Psoas muscle (tissue), 7 donors: ENCODE measurements at regions not wholly inside any gene's neighbourhood (a gene's known extent, or its start where the extent isn't known, plus 50 kb on each side); places are given as distances from the start of the nearest gene placed in this dataset.

Experiments used
- ATAC-seq, 4 donors: fragments of 200-7000 bp; cut with Tn5 transposase; one replicate each; pipeline ENCODE4 v1.9.1; 2020; ENCODE audit warnings: moderate library complexity in 3 of 4, mild to moderate bottlenecking in 2 of 4
- DNase-seq, 2 donors: peaks; one replicate each; pipeline ENCODE4 v3.0.0-alpha.2; 2020
- H3K27ac ChIP-seq: fragments of 200-600 bp; one replicate; pipeline ENCODE4 v1.8.0; 2022
- H3K27me3 ChIP-seq, 3 donors: fragments of 200-600 bp in 1 of 3; one replicate each; pipeline versions ENCODE4 v1.6.1 to v1.8.0; 2013 to 2022; ENCODE audit warnings: low read length in 2 of 3, mild to moderate bottlenecking in 2 of 3, moderate library complexity in 1 of 3; ENCODE audit not compliant: insufficient read depth in 3 of 3
- H3K36me3 ChIP-seq, 2 donors: fragments of 200-600 bp in 1 of 2; one replicate each; pipeline versions ENCODE4 v1.6.1 to v1.8.0; 2013 to 2022; ENCODE audit warnings: low read depth in 1 of 2, mild to moderate bottlenecking in 1 of 2, moderate library complexity in 1 of 2; ENCODE audit not compliant: insufficient read depth in 1 of 2
- H3K4me1 ChIP-seq: fragments of 200-600 bp; one replicate; pipeline ENCODE4 v1.8.0; 2022
- H3K4me3 ChIP-seq: fragments of 200-600 bp; one replicate; pipeline ENCODE4 v1.8.0; 2022; ENCODE audit warnings: mild to moderate bottlenecking
- H3K9me3 ChIP-seq: fragments of 200-600 bp; one replicate; pipeline ENCODE4 v1.8.0; 2022
- CTCF ChIP-seq: fragments of 200-600 bp; IDR thresholded peaks from one replicate; pipeline ENCODE4 v1.8.0; 2022; ENCODE audit warnings: antibody characterized with exemption
- WGBS, 3 donors: extraction: QIAGEN DNeasy Blood & Tissue Kit; methylation state at CpG; one replicate each; pipeline versions ENCODE4 v1.1.6 to v1.1.7; 2013; 5-methylcytosine and 5-hydroxymethylcytosine counted together
- intact Hi-C, 2 donors: fragments of 100-400 bp; cut with DNase I; formaldehyde crosslinking; loops; one replicate each; pipeline versions ENCODE4 v1.11.0 to v1.14.2; 2022
- donor health status: healthy with polysubstance abuse.
- donor health status: DM: no; HTN: no; CAD: no; lungs with moderate emphysema.
- donor health status: Bipolar disorder and iron deficiency.
- donor health status: healthy.
- donor health status: DM: yes; HTN: yes; CAD: no.
- donor health status: DM: no; HTN: no; CAD: no.
- donor health status: DM: yes; HTN: yes; CAD: no.

GRCh38 chr20:55360895-55361294, 644.4 kb downstream of the CBLN4 start:
- DNase-seq: no peak
- H3K9me3 ChIP-seq: no peaks in the 10 kb centered on the region
- no peak overlapping the region for H3K4me3 ChIP-seq
- H3K27me3 ChIP-seq: no peaks in the 10 kb centered on the region
- no peak overlapping the region for H3K27ac ChIP-seq
- intact Hi-C loops: no loop called here
- no peak for ATAC-seq
- WGBS, 3 donors: 90 to 100% (median 96%) methylated on average over 1 of the region's 1 CpG
- no peaks in the 10 kb centered on the region for H3K4me1 ChIP-seq
- TF ChIP-seq CTCF: no peak
- H3K36me3 ChIP-seq: no peaks in the 10 kb centered on the region

- no peak for TF ChIP-seq CTCF
- ATAC-seq (no peak), DNase-seq (no peak)
- no peaks in the 10 kb centered on the region for H3K9me3 ChIP-seq
- H3K4me3 ChIP-seq: no peak overlapping the region
- no peaks in the 10 kb centered on the region for H3K4me1 ChIP-seq
- 28 to 38% (median 34%) methylated on average over 3 of the region's 3 CpGs for WGBS, 3 donors
- H3K36me3 ChIP-seq: no peaks in the 10 kb centered on the region
- H3K27me3 ChIP-seq: no peaks in the 10 kb centered on the region
- H3K27ac ChIP-seq: no peak overlapping the region
- intact Hi-C loops: no loop called here
Observed at GRCh38 chr20:55354720-55355119, 650.6 kb downstream of the CBLN4 start.

GRCh38 chr20:55353206-55353605, 652.1 kb downstream of the CBLN4 start:
- no peaks in the 10 kb centered on the region for H3K27me3 ChIP-seq
- H3K4me3 ChIP-seq: no peak overlapping the region
- no peaks in the 10 kb centered on the region for H3K9me3 ChIP-seq
- WGBS, 3 donors: 67 to 72% (median 69%) methylated on average over 1 of the region's 1 CpG
- ATAC-seq (no peak), DNase-seq (no peak)
- no peak overlapping the region for H3K27ac ChIP-seq
- no peaks in the 10 kb centered on the region for H3K36me3 ChIP-seq
- intact Hi-C loops: no loop called here
- H3K4me1 ChIP-seq: no peaks in the 10 kb centered on the region
- no peak for TF ChIP-seq CTCF

- no peak overlapping the region for H3K27ac ChIP-seq
- intact Hi-C loops: no loop called here
Observed at GRCh38 chr20:55348223-55348622, 657.1 kb downstream of the CBLN4 start.

More at GRCh38 chr20:55348223-55348622, 657.1 kb downstream of the CBLN4 start:
- TF ChIP-seq CTCF: no peak
- Histone ChIP-seq H3K36me3 (no peaks in the 10 kb centered on the region), H3K4me3 (no peak overlapping the region), H3K4me1 (no peaks in the 10 kb centered on the region), H3K27me3 (no peaks in the 10 kb centered on the region), H3K9me3 (no peaks in the 10 kb centered on the region)
- ATAC-seq (no peak), DNase-seq (no peak)
- WGBS, 3 donors: 77 to 85% (median 79%) methylated on average over 5 of the region's 5 CpGs
